ENCODE measurements at regions not wholly inside any gene's neighbourhood (a gene's known extent, or its start where the extent isn't known, plus 50 kb on each side); places are given as distances from the start of the nearest gene placed in this dataset.
"Not testable (repeated sequence)": the region's sequence is repeated elsewhere in the genome, so short reads cannot be mapped to it uniquely, and the experiment has no call there.

DNA sequence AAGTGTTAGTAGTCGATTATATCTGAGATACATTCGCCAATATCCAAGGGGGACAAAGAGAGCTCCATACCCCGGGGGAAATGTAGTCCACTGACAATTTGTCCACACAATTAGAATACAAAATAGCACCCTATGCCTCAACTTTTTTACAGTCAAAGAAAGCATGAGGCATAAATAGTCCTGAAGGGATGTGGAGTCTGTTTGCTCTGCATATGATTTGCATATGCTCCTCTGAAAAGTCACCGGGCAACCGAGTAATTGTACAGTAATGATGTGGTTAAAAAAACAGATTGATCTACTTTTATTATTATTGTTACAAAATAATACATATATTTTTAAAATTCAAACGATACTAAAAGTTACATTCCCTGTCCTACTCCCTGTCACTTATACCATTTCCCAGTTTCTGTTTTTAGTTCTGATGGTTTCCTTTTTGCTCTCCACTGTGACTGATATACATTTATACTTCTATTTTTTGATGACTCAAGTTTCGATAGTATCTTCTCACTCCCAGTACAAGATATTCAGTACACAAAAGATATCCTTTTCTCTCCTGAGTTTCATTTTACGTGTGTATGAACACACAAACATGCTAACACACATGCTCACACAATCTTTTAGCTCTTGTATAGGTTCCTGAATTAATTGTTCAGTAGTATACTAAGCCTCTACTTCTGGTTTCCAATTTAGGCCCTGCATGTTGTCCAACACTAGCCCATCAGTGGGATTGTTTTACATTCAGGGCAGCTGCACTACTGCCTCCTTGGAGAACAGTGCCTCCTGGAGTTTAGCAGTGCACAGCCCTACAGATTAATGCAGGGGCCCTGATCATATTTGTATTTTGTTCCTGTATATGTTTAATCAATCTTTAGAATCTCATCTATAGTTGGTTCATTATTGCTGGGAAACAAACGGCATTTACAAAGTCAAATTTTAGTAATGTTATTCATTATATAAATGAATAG lies 130.9 kb downstream of the TES start:
- DNase-seq (ENCODE audit: low read depth): no peak

- no peak for DNase-seq (ENCODE audit: low read depth)
Observed at GRCh38 chr7:116342125-116342524, 131.8 kb downstream of the TES start.

DNA sequence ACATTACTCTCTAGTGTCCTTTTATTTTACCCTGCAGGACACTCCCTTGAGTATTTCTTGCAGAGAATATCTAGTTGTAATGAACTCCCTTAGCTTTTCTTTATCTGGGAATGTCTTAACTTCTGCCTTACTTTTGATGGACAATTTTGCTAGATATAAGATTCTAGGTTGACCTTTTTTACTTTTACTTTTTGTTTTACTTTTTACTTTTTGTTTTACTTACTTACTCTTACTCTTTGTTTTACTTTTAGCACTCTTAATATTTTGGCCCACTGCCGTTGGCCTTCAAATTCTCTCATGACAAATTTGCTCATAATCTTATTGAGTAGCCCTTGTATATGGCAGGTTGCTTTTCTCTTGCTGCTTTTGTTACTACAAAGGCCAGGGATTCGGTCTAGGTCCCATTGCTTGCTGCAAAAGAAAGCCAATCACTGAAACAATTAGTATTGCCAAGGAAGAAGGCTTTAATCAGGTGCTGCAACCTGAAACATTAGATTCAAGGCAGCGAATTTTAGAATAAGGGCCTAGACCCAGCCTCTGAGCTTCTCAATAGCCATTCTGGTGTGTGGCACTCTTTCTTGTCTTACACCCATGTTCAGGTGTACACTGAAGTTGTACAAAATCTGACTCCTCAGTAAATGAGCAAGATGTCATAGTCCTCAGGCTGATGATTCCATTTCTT lies 137.0 kb downstream of the TES start:
- no peak for DNase-seq (ENCODE audit: low read depth)

- DNase-seq (ENCODE audit: low read depth): no peak
Observed at GRCh38 chr7:116348346-116348745, 138.0 kb downstream of the TES start.

DNA sequence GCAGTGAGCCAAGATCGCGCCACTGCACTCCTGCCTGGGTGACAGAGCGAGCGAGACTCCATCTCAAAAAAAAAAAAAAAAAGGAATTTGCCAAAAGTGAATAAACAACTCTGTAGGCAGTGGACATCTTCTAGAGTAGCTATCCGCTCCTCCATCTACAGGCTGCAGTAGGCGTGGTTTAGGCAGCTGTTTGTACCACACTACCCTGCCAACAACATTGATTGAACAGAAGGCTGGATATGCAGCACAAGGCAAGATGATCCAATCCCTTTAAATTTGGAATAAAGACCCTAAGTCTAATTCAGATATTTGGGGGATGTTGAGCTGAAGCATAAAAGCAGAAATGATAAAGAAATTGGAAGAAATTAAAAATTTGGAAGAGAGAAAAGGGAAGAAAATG lies 141.6 kb downstream of the TES start:
- no peak for DNase-seq (ENCODE audit: low read depth)

DNA sequence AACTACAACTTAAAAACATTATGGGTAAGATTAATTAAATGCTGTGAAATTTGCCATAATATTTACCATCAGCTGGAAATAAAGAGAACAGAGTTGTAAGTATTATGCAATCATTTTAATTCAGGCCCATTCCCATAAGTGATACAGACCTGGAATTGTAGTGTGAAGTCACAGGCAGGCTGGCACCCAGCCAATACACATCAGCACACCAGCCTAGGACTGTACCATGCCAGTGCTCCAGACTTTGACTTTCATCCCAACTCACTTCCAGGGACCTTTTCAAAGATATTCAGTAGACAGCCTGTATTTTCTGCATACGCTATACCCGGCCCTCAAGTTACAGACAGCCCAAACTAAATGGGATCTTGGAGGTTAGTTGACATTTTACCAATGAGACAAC lies 143.3 kb downstream of the TES start:
- no peak for DNase-seq (ENCODE audit: low read depth)

GRCh38 chr7:116354171-116354545 lies 143.8 kb downstream of the TES start:
- DNase-seq (ENCODE audit: low read depth): no peak

- DNase-seq (ENCODE audit: low read depth): peak; percentile 22
Observed at GRCh38 chr7:116354546-116355423, 144.4 kb downstream of the TES start.

- no peak for DNase-seq (ENCODE audit: low read depth)
Observed at GRCh38 chr7:116355424-116355765, 144.1 kb upstream of the CAV2 start.

DNA sequence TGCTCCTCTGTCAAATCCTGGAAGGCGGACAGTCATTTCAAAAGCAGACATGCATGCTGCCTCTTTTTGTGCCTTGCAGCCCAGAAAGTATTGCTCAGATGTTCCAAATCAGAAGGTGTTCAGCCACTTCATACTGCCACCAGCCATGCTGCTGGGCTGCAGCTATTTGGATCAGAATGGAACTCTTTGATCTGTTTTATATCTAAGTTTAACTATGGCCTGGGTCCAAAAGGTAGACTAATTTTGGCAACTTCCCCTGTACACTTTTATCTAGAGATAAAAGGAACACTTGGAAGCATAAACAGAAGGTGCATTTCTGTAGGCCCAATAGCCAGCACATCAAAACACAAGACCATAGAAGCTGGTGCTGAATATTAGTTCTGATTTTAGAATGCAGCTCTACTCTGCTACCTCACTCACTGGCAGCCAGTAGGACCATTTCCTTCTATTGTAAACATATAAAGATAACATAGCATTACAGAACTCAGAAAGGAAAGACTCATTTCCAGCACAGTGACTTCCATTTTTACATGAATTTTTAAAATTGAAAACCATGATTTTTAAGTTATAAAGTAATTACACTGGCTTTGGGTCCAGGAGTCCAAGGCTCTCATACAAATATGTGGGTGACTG lies 143.1 kb upstream of the CAV2 start:
- no peak for DNase-seq (ENCODE audit: low read depth)

DNA sequence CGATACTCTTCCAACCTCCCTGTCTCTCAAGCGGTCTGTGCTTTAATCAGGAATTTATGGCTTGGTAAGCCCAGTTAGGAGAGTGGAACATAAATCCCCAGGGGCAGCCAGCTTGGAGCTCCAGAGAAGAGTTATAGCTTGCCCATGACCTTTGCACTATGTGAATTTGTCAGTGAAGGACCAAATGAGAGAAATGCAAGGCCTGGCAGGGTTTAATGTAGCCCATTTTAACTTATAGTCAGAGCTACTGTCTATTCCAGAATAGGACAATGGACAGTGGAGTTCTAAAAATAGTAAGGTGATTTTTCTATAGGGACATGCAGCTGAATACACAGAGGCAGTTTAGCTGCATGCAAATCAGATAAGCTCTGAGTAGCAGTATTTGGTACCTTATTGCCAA lies 142.6 kb upstream of the CAV2 start:
- no peak for DNase-seq (ENCODE audit: low read depth)

GRCh38 chr7:116357781-116358670 lies 141.5 kb upstream of the CAV2 start:
- no peak for DNase-seq (ENCODE audit: low read depth)

GRCh38 chr7:116361767-116362166 lies 137.8 kb upstream of the CAV2 start:
- no peak for DNase-seq (ENCODE audit: low read depth)

- DNase-seq (ENCODE audit: low read depth): no peak
Observed at GRCh38 chr7:116363637-116364432, 135.7 kb upstream of the CAV2 start.

DNA sequence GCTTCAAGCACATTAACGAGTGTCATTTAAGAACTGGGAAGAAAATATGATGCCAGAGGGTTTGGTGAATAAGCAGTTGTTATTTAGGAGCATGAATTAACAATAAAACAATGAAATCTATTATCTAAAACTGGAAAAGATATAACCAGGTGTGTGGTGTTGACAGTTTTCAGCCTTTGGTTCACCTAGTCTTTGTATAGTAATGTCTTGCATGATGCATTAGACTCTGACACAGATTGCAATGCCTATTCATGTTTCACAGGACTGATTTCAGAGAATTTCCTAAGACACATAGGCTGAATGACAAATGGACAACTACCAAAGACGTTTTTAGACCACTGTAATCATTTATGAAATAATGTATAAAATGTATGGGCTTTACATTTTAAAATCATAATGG lies 135.1 kb upstream of the CAV2 start:
- no peak for DNase-seq (ENCODE audit: low read depth)

DNA sequence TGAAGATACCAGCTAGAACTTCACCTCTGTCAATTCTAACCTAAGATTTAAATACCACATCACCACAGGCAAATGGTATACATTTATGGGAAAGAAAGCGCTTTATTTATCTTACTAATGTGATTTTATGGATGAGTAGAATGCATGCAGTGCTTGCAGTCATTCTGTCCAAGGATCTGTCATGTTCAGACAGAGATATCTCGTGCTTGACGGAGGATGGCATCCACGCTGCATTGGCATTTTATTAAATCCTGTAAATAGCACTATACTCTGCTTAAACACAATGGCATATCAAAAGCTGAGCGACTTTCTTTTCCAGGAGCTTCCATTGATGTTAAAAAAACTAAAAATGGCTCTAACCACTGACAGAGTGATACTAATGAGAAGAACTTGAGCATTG lies 133.7 kb upstream of the CAV2 start:
- no peak for DNase-seq (ENCODE audit: low read depth)

- DNase-seq (ENCODE audit: low read depth): no peak
Observed at GRCh38 chr7:116367171-116367813, 132.2 kb upstream of the CAV2 start.

GRCh38 chr7:116368965-116369364 lies 130.6 kb upstream of the CAV2 start:
- no peak for DNase-seq (ENCODE audit: low read depth)

GRCh38 chr7:116371536-116371935 lies 128.0 kb upstream of the CAV2 start:
- not testable (repeated sequence) for DNase-seq (ENCODE audit: low read depth)

DNA sequence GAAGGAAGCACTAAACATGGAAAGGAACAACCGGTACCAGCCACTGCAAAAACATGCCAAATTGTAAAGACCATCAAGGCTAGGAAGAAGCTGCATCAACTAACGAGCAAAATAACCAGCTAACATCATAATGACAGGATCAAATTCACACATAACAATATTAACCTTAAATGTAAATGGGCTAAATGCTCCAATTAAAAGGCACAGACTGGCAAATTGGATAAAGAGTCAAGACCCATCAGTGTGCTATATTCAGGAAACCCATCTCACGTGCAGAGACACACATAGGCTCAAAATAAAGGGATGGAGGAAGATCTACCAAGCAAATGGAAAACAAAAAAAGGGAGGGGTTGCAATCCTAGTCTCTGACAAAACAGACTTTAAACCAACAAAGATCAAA lies 126.3 kb upstream of the CAV2 start:
- DNase-seq (ENCODE audit: low read depth): not testable (repeated sequence)

Measured in CMK (cell line).